A172 (cell line): ENCODE measurements at regions not wholly inside any gene's neighbourhood (a gene's known extent, or its start where the extent isn't known, plus 50 kb on each side); places are given as distances from the start of the nearest gene placed in this dataset.
"Not testable (repeated sequence)": the region's sequence is repeated elsewhere in the genome, so short reads cannot be mapped to it uniquely, and the experiment has no call there.

Experiments
- DNase-seq: peaks from one replicate; pipeline ENCODE4 v3.0.0-alpha.2; 2015; ENCODE audit warnings: low spot score

DNA sequence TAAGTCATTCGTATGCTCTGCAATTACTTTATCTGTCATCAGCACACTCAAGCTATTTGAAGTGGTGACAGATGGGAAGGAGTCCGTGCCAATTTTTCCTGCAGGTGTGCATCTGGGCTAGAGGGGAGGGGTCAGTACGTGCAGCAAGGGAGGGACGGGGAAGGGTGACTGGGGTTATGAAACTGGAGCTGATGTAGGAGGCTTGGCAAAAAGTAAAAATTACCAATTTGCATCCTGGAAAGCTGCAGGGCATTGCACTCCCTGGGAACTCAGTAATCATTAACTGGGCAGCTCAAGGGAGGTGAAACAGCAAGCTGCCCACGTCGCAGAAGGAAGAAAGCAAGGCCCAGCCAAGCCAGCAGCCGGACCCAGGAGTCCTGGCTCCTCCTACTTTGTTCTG is 87.1 kb upstream of the TMEM45B start:
- no peak for DNase-seq

GRCh38 chr11:129729216-129729615 is 86.4 kb upstream of the TMEM45B start:
- DNase-seq: no peak

DNA sequence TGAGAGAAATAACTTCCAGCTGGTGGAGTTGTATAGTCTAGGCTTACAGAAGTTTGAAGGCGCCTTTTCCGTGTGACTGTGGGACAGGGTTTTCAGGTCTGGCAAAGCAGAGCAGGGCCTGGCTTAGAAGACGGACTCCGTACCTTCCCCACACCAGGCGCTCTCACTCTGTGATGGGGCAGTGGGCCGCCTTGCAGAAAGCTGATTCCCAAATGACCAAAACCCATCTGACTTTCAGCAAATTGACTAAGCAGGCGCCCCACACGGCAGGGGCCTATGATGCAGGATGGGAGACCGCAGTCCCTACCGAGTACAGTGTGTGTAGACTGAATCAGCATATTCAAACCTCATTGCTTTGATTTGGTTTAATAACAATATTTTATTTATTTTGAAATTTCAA is 85.8 kb upstream of the TMEM45B start:
- DNase-seq: no peak

- DNase-seq: peak; percentile 2
These were observed 84.3 kb upstream of the TMEM45B start for GRCh38 chr11:129731316-129731715.

DNA sequence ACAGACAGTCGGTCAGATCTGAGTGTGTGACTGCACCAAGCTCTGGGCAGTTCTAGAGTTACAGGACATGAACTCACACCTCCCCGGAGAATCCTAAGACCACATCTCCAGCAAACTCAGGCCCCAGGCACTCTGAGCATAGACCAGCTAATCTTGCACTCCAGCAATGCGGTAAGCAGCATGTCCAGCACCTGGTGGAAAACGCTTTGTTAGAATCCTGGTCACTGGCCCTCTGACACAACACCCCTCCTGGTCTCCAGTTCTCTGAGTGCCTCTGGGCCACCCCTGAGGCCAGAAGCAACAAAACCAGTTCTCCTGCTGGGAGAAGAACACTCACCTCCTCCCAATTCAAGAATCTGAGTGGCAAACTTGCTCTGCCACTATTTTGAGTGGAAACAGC is 82.7 kb upstream of the TMEM45B start:
- DNase-seq: no peak

- no peak for DNase-seq
These were observed 82.3 kb upstream of the TMEM45B start for GRCh38 chr11:129733384-129733783.

GRCh38 chr11:129733981-129734380 is 81.7 kb upstream of the TMEM45B start:
- no peak for DNase-seq

DNA sequence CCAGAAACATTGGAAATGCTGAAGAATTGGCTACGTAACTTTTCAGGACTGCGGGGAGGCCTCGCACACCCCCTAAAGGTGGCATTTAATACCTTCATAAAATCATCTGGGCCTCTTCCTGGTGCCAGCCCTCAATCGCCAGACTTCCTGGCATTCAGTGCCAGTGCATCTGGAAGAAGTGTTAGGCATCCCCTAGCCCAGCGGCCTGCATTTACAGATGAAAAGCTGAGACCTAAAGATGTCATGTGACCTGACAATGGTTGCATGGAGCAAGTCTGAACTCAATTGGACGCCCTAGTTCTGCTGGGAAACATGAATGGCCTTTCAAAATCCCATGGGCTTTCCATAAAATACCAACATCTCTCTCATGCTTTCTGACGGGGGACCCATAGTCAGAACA is 81.0 kb upstream of the TMEM45B start:
- DNase-seq: no peak

GRCh38 chr11:129737831-129738230 is 77.8 kb upstream of the TMEM45B start:
- no peak for DNase-seq

DNA sequence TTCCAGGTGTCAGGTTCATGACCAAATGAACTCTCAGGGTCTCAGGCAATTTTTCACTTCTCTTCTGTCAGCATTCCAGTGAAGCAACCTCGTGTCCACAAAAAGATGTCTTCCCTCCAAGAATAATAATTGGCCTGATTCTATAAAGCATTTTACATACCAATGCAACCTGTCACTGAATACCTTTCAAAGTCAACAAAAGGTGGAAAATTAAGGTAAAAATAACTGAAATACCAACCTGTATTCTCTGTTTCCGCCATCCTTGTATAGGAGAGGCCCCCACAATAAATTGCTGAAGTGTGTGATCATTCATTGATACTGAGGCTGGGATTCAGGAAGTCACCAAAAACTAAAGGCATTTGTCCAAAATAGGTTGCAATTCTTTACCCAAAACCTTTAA is 77.4 kb upstream of the TMEM45B start:
- no peak for DNase-seq

- DNase-seq: no peak
These were observed 76.3 kb upstream of the TMEM45B start for GRCh38 chr11:129739339-129739738.

GRCh38 chr11:129740125-129740719 is 75.4 kb upstream of the TMEM45B start:
- no peak for DNase-seq

GRCh38 chr11:129743112-129743815 is 72.4 kb upstream of the TMEM45B start:
- no peak for DNase-seq

DNA sequence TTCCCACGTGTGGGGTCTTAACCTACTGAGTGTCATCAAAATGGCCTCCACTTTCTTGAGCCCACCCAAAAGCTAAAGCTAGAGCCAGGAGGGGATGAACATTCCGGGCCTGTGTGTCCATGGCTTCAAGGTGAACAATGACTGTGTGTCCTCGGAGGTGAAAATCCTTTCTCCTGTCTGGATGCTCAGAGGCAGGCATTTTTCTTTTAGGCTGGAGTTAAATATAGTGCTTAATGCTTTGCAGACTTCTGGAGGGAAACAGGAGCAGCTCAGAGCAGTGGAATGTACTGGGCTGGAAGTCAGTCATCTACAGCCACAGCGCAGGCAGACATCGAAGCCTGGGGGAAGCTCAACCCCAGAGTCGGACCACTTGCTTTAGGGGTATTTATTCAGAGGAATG is 68.6 kb upstream of the TMEM45B start:
- no peak for DNase-seq

DNA sequence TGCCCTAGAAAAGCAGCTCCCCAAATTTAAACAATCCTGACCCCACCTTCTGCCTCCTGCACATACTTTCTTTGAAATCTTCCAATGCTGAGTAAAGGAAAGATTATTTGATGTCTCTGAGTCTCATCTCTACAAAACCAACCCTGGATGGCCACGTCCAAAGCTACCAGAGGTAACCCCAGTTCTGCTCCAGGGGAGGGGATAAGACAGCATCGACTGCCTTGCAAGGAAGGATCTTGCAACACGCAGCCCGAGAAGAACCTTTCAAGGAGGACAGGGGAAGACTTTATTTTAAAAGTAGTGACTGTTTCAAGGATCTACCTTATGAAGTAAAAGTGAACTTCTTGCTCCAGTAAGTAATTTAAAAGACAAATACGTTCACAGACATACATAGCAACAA is 66.5 kb upstream of the TMEM45B start:
- no peak for DNase-seq

DNA sequence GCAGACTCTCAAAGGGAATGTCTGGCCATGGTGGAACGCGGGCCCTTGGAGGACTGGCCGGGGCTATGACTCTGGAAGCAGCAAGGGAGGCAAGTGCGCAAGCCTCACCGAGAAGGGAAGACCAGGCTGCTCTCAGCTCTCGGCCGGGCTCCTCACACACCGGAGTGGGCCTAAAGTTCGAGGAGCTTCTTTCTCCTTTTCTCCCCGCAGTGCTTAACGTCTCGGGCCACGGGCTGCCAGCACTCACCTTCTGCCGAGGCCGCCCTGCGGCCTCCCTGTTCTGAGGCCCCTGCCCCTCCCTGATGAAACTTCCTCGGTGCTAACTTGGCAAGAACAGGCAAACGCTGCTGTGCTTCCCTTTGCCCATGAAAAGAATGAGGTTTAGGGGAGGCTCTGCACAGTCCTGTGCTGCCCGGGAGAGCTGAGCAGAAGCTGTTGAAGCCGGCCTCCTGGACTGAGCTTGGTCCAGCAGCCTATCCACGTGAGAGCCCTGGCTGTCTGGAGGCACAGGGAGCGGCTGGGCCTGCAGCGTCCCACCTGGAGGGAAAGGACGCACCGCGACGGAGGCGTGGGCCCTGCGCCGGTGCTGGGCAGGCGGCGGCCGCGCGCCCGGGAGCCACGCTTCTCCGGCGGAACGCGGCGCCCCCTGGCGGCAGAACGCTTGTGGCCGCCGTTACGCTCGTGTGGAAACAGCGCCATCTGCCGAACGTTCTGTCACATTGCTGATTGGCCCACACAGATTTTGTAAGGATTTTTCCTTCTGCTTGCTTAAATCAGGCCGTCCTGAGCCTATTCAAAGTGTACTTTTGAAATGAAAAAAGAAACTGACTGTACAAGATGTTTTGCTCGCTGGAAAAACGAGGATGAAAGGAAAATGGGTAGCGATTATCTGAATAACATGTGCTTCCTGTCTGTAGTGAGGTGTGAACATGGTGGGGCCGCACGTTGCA is 65.0 kb upstream of the TMEM45B start:
- DNase-seq: peak; percentile 23

GRCh38 chr11:129751511-129751910 is 64.1 kb upstream of the TMEM45B start:
- DNase-seq: no peak

DNA sequence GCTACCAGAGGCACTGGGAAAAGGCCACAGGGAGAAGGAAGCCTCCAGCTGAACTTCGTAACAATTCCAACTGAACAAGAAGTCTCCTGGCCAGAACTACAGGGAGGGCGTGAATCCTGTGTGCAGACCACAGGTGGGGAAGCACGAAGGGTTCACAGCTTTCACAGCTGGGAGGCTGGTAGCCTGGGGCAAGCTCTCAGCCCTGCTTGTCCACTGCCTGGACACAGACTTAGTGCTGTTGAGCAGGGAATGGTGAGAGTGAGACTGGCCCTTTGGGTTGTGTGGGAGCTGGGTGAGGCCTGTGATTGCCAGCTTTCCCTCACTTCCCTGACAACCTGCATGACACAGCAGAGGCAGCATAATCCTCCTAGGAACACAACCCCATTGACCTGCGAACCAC is 52.1 kb upstream of the TMEM45B start:
- DNase-seq: not testable (repeated sequence)

GRCh38 chr11:129764204-129764603 is 51.4 kb upstream of the TMEM45B start:
- not testable (repeated sequence) for DNase-seq
